GM23338 (cell line): ENCODE measurements at regions not wholly inside any gene's neighbourhood (a gene's known extent, or its start where the extent isn't known, plus 50 kb on each side); places are given as distances from the start of the nearest gene placed in this dataset.
A peak's percentile ranks its signal among the peaks of the same experiment; 100 is the strongest.

Experiments
- ATAC-seq: fragments of 200-7000 bp; cut with Tn5 transposase; 3 replicates; pipeline ENCODE4 v1.9.1; 2020
- DNase-seq: peaks from one replicate; pipeline ENCODE4 v3.0.0-alpha.2; 2015; ENCODE audit warnings: low spot score
- H2AFZ ChIP-seq: fragments of 200-600 bp; sonication (generic); 2 replicates; pipeline ENCODE4 v1.8.0; 2016; ENCODE audit warnings: antibody characterized with exemption, mild to moderate bottlenecking, moderate library complexity
- H3F3A ChIP-seq: fragments of 200-600 bp; sonication (generic); replicated peaks from 2 replicates; pipeline ENCODE4 v1.8.0; 2017; ENCODE audit warnings: antibody characterized with exemption, mixed run types, low read depth
- H3K27ac ChIP-seq: fragments of 200-600 bp; sonication (generic); 2 replicates; pipeline ENCODE4 v1.6.1; 2016; ENCODE audit warnings: low read depth
- H3K27me3 ChIP-seq: fragments of 200-600 bp; sonication (generic); 2 replicates; pipeline ENCODE4 v1.8.0; 2016; ENCODE audit warnings: mild to moderate bottlenecking, mixed run types, moderate library complexity; ENCODE audit not compliant: insufficient read depth
- H3K36me3 ChIP-seq: fragments of 200-600 bp; sonication (generic); 2 replicates; pipeline ENCODE4 v1.8.0; 2016; ENCODE audit warnings: mild to moderate bottlenecking; ENCODE audit not compliant: insufficient read depth
- H3K4me1 ChIP-seq: fragments of 200-600 bp; sonication (generic); 2 replicates; pipeline ENCODE4 v1.8.0; 2016; ENCODE audit warnings: mild to moderate bottlenecking, moderate library complexity; ENCODE audit not compliant: insufficient read depth
- H3K4me2 ChIP-seq: fragments of 200-600 bp; sonication (generic); 2 replicates; pipeline ENCODE4 v1.7.1; 2017; ENCODE audit warnings: mixed run types
- H3K4me3 ChIP-seq: fragments of 200-600 bp; sonication (generic); 2 replicates; pipeline ENCODE4 v1.6.1; 2016; ENCODE audit warnings: mixed run types
- H3K79me2 ChIP-seq: fragments of 200-600 bp; sonication (generic); replicated peaks from 2 replicates; pipeline ENCODE4 v1.8.0; 2017; ENCODE audit warnings: mild to moderate bottlenecking; ENCODE audit not compliant: insufficient read depth
- H3K9me2 ChIP-seq: fragments of 200-600 bp; sonication (generic); 2 replicates; pipeline ENCODE4 v1.8.0; 2017; ENCODE audit not compliant: insufficient read depth
- H4K20me1 ChIP-seq: fragments of 200-600 bp; sonication (generic); replicated peaks from 2 replicates; pipeline ENCODE4 v1.8.0; 2017; ENCODE audit warnings: mild to moderate bottlenecking; ENCODE audit not compliant: insufficient read depth
- H3K27ac Mint-ChIP-seq: 2 replicates; pipeline ENCODE4 v1.8.0; 2020; ENCODE audit warnings: inconsistent platforms, mild to moderate bottlenecking, moderate library complexity, mixed read lengths
- H3K27me3 Mint-ChIP-seq: 3 replicates; pipeline ENCODE4 v1.8.0; 2022; ENCODE audit warnings: low read depth, mild to moderate bottlenecking, moderate library complexity, mixed read lengths, inconsistent platforms; ENCODE audit not compliant: insufficient read depth, poor library complexity
- H3K36me3 Mint-ChIP-seq: 3 replicates; pipeline ENCODE4 v1.8.0; 2021; ENCODE audit warnings: low read depth, mild to moderate bottlenecking, inconsistent platforms, moderate library complexity, mixed read lengths
- H3K4me1 Mint-ChIP-seq: 3 replicates; pipeline ENCODE4 v1.8.0; 2020; ENCODE audit warnings: mild to moderate bottlenecking, inconsistent platforms, mixed read lengths
- H3K4me3 Mint-ChIP-seq: 3 replicates; pipeline ENCODE4 v1.8.0; 2021; ENCODE audit warnings: moderate library complexity, mild to moderate bottlenecking, inconsistent platforms, mixed read lengths
- H3K9me3 Mint-ChIP-seq: 3 replicates; pipeline ENCODE4 v1.8.0; 2020; ENCODE audit warnings: moderate library complexity, mild to moderate bottlenecking, inconsistent platforms, mixed read lengths
- CREB1 ChIP-seq: fragments of 250-450 bp; sonication (Bioruptor Pico); IDR thresholded peaks from 2 replicates; pipeline ENCODE4 v1.5.0; 2020; ENCODE audit warnings: low read depth, mild to moderate bottlenecking, moderate library complexity
- EZH2 ChIP-seq: fragments of 200-600 bp; sonication (generic); IDR thresholded peaks from one replicate; pipeline ENCODE4 v1.8.0; 2017; ENCODE audit warnings: antibody characterized with exemption, mild to moderate bottlenecking, low read depth; ENCODE audit not compliant: unreplicated experiment
- EZH2phosphoT487 ChIP-seq: fragments of 200-600 bp; sonication (generic); IDR thresholded peaks from one replicate; pipeline ENCODE4 v1.8.1; 2018; ENCODE audit warnings: antibody characterized with exemption; ENCODE audit not compliant: unreplicated experiment
- NANOG ChIP-seq: IDR thresholded peaks from 2 replicates; pipeline ENCODE4 v1.6.1; 2016; ENCODE audit warnings: antibody characterized with exemption, borderline replicate concordance
- ZNF114 ChIP-seq: fragments of 250-450 bp; sonication (Bioruptor Pico); IDR thresholded peaks from 2 replicates; pipeline ENCODE4 v1.5.0; 2020; ENCODE audit warnings: mild to moderate bottlenecking, moderate library complexity
- ZNF331 ChIP-seq: fragments of 250-450 bp; sonication (Bioruptor Pico); IDR thresholded peaks from 2 replicates; pipeline ENCODE4 v1.5.0; 2020; ENCODE audit warnings: low read depth, mild to moderate bottlenecking, moderate library complexity
- ZNF462 ChIP-seq: fragments of 250-450 bp; sonication (Bioruptor Pico); IDR thresholded peaks from 2 replicates; pipeline ENCODE4 v1.5.0; 2020; ENCODE audit warnings: mild to moderate bottlenecking, moderate library complexity

- no peaks in the 10 kb centered on the region for H3K4me1 Mint-ChIP-seq
- H3K4me1 ChIP-seq, result no peaks in the 10 kb centered on the region
- TF ChIP-seq NANOG (no peak), ZNF114 (no peak), ZNF462 (CRISPR knock-in tag) (no peak), EZH2 (no peak), CREB1 (CRISPR knock-in tag) (no peak), ZNF331 (CRISPR knock-in tag) (no peak), EZH2phosphoT487 (no peak)
- peak; percentile 64 for ATAC-seq
- H3K27ac Mint-ChIP-seq, result no peak overlapping the region
- H3K27me3 Mint-ChIP-seq, result no peaks in the 10 kb centered on the region
- no peaks in the 10 kb centered on the region for H4K20me1 ChIP-seq
- no peak overlapping the region for H3K4me2 ChIP-seq
- H3K9me2 ChIP-seq, result no peaks in the 10 kb centered on the region
- H3K36me3 Mint-ChIP-seq, result no peaks in the 10 kb centered on the region
- H3F3A ChIP-seq, result no peaks in the 10 kb centered on the region
- H3K27me3 ChIP-seq, result no peaks in the 10 kb centered on the region
- no peak overlapping the region for H3K4me3 Mint-ChIP-seq
- H3K4me3 ChIP-seq, result no peak overlapping the region
- no peaks in the 10 kb centered on the region for H3K9me3 Mint-ChIP-seq
- H3K79me2 ChIP-seq, result no peaks in the 10 kb centered on the region
- no peaks in the 10 kb centered on the region for H3K36me3 ChIP-seq
- H2AFZ ChIP-seq, result 0 out of 2 replicates have a peak overlapping the region, but pooled peaks have one; percentile 15
- no peak overlapping the region for H3K27ac ChIP-seq
- no peak for DNase-seq
These were observed 82.5 kb upstream of the HOXC13 start for GRCh38 chr12:53856132-53856531.

- H3K27ac ChIP-seq, result no peak overlapping the region
- H3K4me1 Mint-ChIP-seq, result no peaks in the 10 kb centered on the region
- no peak for ATAC-seq
- no peak overlapping the region for H3K4me2 ChIP-seq
- H3K27ac Mint-ChIP-seq, result no peak overlapping the region
- H3K36me3 ChIP-seq, result no peaks in the 10 kb centered on the region
- H2AFZ ChIP-seq, result no peak overlapping the region
- H3K4me1 ChIP-seq, result no peaks in the 10 kb centered on the region
- no peak overlapping the region for H3K4me3 Mint-ChIP-seq
- H3K79me2 ChIP-seq, result no peaks in the 10 kb centered on the region
- no peaks in the 10 kb centered on the region for H3K27me3 Mint-ChIP-seq
- H3K27me3 ChIP-seq, result no peaks in the 10 kb centered on the region
- no peak overlapping the region for H3K4me3 ChIP-seq
- DNase-seq, result no peak
- H4K20me1 ChIP-seq, result no peaks in the 10 kb centered on the region
- H3K9me2 ChIP-seq, result no peaks in the 10 kb centered on the region
- no peaks in the 10 kb centered on the region for H3K9me3 Mint-ChIP-seq
- no peaks in the 10 kb centered on the region for H3K36me3 Mint-ChIP-seq
- no peaks in the 10 kb centered on the region for H3F3A ChIP-seq
- TF ChIP-seq EZH2phosphoT487 (no peak), NANOG (no peak), ZNF462 (CRISPR knock-in tag) (no peak)
These were observed 81.0 kb upstream of the HOXC13 start for GRCh38 chr12:53857666-53858065.
